SU-DHL-6 (cell line): ENCODE measurements at regions not wholly inside any gene's neighbourhood (a gene's known extent, or its start where the extent isn't known, plus 50 kb on each side); places are given as distances from the start of the nearest gene placed in this dataset.

Experiments used
- EZH2phosphoT487 ChIP-seq: fragments of 200-600 bp; sonication (generic), shearing (Covaris generic); conservative IDR thresholded peaks from 2 replicates; pipeline ENCODE4 v1.6.1; 2018; ENCODE audit warnings: mild to moderate bottlenecking, antibody characterized with exemption, low read length, moderate library complexity, mixed read lengths
- TF ChIP-seq, protein P1 (sequence below): fragments of 200-600 bp; sonication (generic); IDR thresholded peaks from one replicate; pipeline ENCODE4 v1.5.1; 2017; ENCODE audit warnings: antibody characterized with exemption, mild to moderate bottlenecking, low read length, moderate library complexity; ENCODE audit not compliant: insufficient read depth, poor library complexity, severe bottlenecking

DNA sequence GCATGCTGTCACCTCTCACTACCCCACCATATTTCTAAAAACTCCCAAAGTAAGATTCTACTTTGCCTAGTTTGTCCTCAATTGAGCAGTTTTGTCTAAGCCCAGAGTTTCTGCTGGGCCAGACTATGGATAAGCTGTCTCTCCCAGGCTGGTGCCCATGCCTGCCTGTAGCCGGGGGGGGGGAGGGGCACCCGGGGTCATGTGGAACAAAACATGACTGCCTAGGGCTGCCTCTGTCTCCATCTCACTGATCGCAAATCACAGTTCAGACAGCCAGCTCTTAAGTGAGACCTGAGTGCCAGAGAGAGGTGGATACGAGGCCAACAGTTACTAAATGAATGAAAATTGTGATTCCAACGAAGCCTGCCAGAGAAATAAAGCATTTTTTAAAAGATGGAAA is 78.8 kb upstream of the RPRML start:
- TF ChIP-seq, protein P1, sequence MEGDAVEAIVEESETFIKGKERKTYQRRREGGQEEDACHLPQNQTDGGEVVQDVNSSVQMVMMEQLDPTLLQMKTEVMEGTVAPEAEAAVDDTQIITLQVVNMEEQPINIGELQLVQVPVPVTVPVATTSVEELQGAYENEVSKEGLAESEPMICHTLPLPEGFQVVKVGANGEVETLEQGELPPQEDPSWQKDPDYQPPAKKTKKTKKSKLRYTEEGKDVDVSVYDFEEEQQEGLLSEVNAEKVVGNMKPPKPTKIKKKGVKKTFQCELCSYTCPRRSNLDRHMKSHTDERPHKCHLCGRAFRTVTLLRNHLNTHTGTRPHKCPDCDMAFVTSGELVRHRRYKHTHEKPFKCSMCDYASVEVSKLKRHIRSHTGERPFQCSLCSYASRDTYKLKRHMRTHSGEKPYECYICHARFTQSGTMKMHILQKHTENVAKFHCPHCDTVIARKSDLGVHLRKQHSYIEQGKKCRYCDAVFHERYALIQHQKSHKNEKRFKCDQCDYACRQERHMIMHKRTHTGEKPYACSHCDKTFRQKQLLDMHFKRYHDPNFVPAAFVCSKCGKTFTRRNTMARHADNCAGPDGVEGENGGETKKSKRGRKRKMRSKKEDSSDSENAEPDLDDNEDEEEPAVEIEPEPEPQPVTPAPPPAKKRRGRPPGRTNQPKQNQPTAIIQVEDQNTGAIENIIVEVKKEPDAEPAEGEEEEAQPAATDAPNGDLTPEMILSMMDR: no peak
- TF ChIP-seq EZH2phosphoT487: no peak
